Prostate gland (tissue), 2 donors: ENCODE measurements at regions not wholly inside any gene's neighbourhood (a gene's known extent, or its start where the extent isn't known, plus 50 kb on each side); places are given as distances from the start of the nearest gene placed in this dataset.

ENCODE experiments used
- CTCF ChIP-seq, 4 experiments: fragments of 200-600 bp in 2 of 4; fragments of 450-650 bp in 2 of 4; sonication (generic) in 2 of 4; IDR thresholded peaks; 1 replicate in 3 of 4; 2 replicates in 1 of 4; pipeline ENCODE4 v1.5.1; 2016 to 2019; ENCODE audit warnings: antibody characterized with exemption in 4 of 4, mild to moderate bottlenecking in 2 of 4, moderate library complexity in 2 of 4
- POLR2A ChIP-seq: fragments of 450-650 bp; IDR thresholded peaks from one replicate; pipeline ENCODE4 v1.6.1; 2016; ENCODE audit warnings: antibody characterized with exemption, mild to moderate bottlenecking
- POLR2AphosphoS5 ChIP-seq: sonication (generic); formaldehyde crosslinking; IDR thresholded peaks from one replicate; pipeline ENCODE4 v1.6.1; 2017; ENCODE audit warnings: antibody characterized with exemption

- TF ChIP-seq CTCF (IDR thresholded peaks at IDR 0.05) (no peak), POLR2AphosphoS5 (no peak), POLR2A (no peak)
Measured at GRCh38 chr13:74077375-74077774, 56.8 kb downstream of the KLF12 start.
